Liver (tissue), 8 donors: ENCODE measurements at regions not wholly inside any gene's neighbourhood (a gene's known extent, or its start where the extent isn't known, plus 50 kb on each side); places are given as distances from the start of the nearest gene placed in this dataset.

Experiments used
- DNase-seq: peaks from one replicate; pipeline ENCODE4 v3.0.0-alpha.2; 2017; ENCODE audit warnings: low spot score
- H3K27ac ChIP-seq, 2 donors: one replicate each; pipeline ENCODE4 v1.7.0; 2013; ENCODE audit warnings: inconsistent platforms in 2 of 2, low read length in 2 of 2, control low read depth in 1 of 2, low read depth in 1 of 2, mild to moderate bottlenecking in 1 of 2
- H3K27me3 ChIP-seq, 4 donors: one replicate each; pipeline versions ENCODE4 v1.6.1 to v1.7.0; 2013; ENCODE audit warnings: low read length in 3 of 4, inconsistent platforms in 1 of 4, mild to moderate bottlenecking in 1 of 4, moderate library complexity in 1 of 4; ENCODE audit not compliant: control insufficient read depth in 4 of 4, insufficient read depth in 4 of 4
- H3K36me3 ChIP-seq, 4 donors: one replicate each; pipeline versions ENCODE4 v1.6.1 to v1.7.0; 2013; ENCODE audit warnings: low read length in 3 of 4, mild to moderate bottlenecking in 3 of 4, low read depth in 1 of 4, moderate library complexity in 1 of 4; ENCODE audit not compliant: control insufficient read depth in 4 of 4, insufficient read depth in 3 of 4
- H3K4me1 ChIP-seq, 4 donors: one replicate each; pipeline versions ENCODE4 v1.6.1 to v1.7.0; 2013; ENCODE audit warnings: low read length in 3 of 4, mild to moderate bottlenecking in 3 of 4, moderate library complexity in 1 of 4; ENCODE audit not compliant: control insufficient read depth in 4 of 4, insufficient read depth in 4 of 4
- H3K4me3 ChIP-seq, 3 donors: one replicate each; pipeline versions ENCODE4 v1.6.1 to v1.7.0; 2013; ENCODE audit warnings: low read length in 3 of 3, control low read depth in 1 of 3, low read depth in 1 of 3, mild to moderate bottlenecking in 1 of 3
- H3K9ac ChIP-seq, 2 donors: one replicate each; pipeline ENCODE4 v1.7.0; 2013; ENCODE audit warnings: low read length in 2 of 2, mild to moderate bottlenecking in 2 of 2, moderate library complexity in 2 of 2, control low read depth in 1 of 2, low read depth in 1 of 2
- H3K9me3 ChIP-seq, 4 donors: one replicate each; pipeline versions ENCODE4 v1.6.1 to v1.7.0; 2013; ENCODE audit warnings: low read length in 3 of 4; ENCODE audit not compliant: control insufficient read depth in 4 of 4
- HNF4A ChIP-seq, 2 donors: conservative IDR thresholded peaks; 2 replicates each; pipeline ENCODE4 v1.6.1; 2016; ENCODE audit warnings: antibody characterized with exemption in 2 of 2, mild to moderate bottlenecking in 2 of 2
- RAD21 ChIP-seq, 2 donors: IDR thresholded peaks; 2 replicates each; pipeline ENCODE4 v1.6.1; 2016; ENCODE audit warnings: antibody characterized with exemption in 2 of 2, mild to moderate bottlenecking in 2 of 2
- WGBS: extraction: QIAGEN DNeasy Blood & Tissue Kit; methylation state at CpG from one replicate; pipeline ENCODE4 v1.1.7; 2013; 5-methylcytosine and 5-hydroxymethylcytosine counted together
- TF ChIP-seq, protein P1 (sequence below): fragments of 150-350 bp; IDR thresholded peaks from 2 replicates; pipeline ENCODE4 v1.5.1; 2017; ENCODE audit warnings: improper control_type of control experiment, low read depth, low read length; ENCODE audit not compliant: missing input control
- donor health status: healthy.
- donor health status: healthy.
- donor health status: healthy.
- donor health status: healthy.
- donor health status: healthy.

- TF ChIP-seq, protein P1, sequence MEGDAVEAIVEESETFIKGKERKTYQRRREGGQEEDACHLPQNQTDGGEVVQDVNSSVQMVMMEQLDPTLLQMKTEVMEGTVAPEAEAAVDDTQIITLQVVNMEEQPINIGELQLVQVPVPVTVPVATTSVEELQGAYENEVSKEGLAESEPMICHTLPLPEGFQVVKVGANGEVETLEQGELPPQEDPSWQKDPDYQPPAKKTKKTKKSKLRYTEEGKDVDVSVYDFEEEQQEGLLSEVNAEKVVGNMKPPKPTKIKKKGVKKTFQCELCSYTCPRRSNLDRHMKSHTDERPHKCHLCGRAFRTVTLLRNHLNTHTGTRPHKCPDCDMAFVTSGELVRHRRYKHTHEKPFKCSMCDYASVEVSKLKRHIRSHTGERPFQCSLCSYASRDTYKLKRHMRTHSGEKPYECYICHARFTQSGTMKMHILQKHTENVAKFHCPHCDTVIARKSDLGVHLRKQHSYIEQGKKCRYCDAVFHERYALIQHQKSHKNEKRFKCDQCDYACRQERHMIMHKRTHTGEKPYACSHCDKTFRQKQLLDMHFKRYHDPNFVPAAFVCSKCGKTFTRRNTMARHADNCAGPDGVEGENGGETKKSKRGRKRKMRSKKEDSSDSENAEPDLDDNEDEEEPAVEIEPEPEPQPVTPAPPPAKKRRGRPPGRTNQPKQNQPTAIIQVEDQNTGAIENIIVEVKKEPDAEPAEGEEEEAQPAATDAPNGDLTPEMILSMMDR, result no peak
- TF ChIP-seq RAD21 (IDR thresholded peaks at IDR 0.05) (no peak), HNF4A (conservative IDR thresholded peaks at IDR 0.05) (no peak)
- Histone ChIP-seq H3K9ac (no peak overlapping the region), H3K27me3 (no peaks in the 10 kb centered on the region), H3K36me3 (no peaks in the 10 kb centered on the region), H3K4me1 (no peaks in the 10 kb centered on the region), H3K27ac (no peak overlapping the region), H3K9me3 (peaks cover 16 to 90% (median 78%) of the 10 kb centered on the region in 4 donors), H3K4me3 (peak overlapping the region in 1 of 3 donors; percentile 14)
- DNase-seq, result peak; percentile 30
- 70% methylated on average over 9 of the region's 9 CpGs for WGBS
Measured at GRCh38 chr17:26818736-26819135, 475.2 kb upstream of the WSB1 start.
